HepG2 (cell line): ENCODE measurements at regions not wholly inside any gene's neighbourhood (a gene's known extent, or its start where the extent isn't known, plus 50 kb on each side); places are given as distances from the start of the nearest gene placed in this dataset.

Experiments used
- POLR2AphosphoS5 ChIP-seq: IDR thresholded peaks from 2 replicates; pipeline ENCODE4 v1.6.1; 2012; ENCODE audit warnings: low read depth, low read length
- ZBTB1 ChIP-seq: sonication (generic); formaldehyde crosslinking; IDR thresholded peaks from 2 replicates; pipeline ENCODE4 v1.4.0; 2020; ENCODE audit warnings: missing genetic modification reagents, borderline replicate concordance

DNA sequence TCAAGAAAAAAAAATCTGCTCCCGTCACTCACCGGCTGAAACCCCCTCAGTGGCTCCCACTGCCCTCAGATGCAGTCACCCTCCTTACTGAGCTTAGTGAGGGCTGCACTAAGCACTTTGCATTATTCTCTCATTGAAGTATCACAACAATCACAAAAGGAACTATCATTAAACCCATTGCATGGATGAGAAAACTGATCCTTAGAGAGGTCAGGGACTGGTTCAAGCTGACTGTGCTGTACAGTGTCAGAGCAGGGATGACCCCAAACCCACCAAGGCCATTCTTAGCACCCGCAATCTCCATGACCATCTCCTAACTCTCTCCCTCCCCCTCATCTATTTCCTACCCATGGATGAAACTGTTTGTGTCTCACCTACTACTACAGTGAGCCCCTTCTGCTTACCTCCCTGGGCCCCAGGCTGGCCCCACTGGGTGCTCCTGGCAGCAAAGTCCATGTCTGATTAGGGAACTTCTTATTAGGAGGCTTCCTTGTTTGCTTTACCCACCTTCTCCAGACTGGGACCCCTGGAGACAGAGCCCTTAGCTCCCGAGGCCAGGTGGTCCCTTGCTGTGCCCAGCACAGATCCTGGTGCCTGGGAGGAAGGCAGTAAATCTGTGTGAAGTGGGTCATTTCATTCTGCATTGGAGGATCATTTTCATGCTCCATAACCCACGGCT is 139.3 kb upstream of the ID2 start:
- TF ChIP-seq POLR2AphosphoS5 (no peak), ZBTB1 (CRISPR knock-in tag) (no peak)
